GM23248 (cell line): ENCODE measurements at regions not wholly inside any gene's neighbourhood (a gene's known extent, or its start where the extent isn't known, plus 50 kb on each side); places are given as distances from the start of the nearest gene placed in this dataset.

Experiments
- EZH2 ChIP-seq: fragments of 200-600 bp; sonication (generic); IDR thresholded peaks from 2 replicates; pipeline ENCODE4 v1.6.1; 2018; ENCODE audit warnings: antibody characterized with exemption, mild to moderate bottlenecking; ENCODE audit not compliant: insufficient read depth, poor library complexity, severe bottlenecking
- EZH2phosphoT487 ChIP-seq: fragments of 200-600 bp; sonication (generic); IDR thresholded peaks from 2 replicates; pipeline ENCODE4 v1.6.1; 2018; ENCODE audit warnings: antibody characterized with exemption, moderate library complexity, mild to moderate bottlenecking, low read depth; ENCODE audit not compliant: insufficient read depth

DNA sequence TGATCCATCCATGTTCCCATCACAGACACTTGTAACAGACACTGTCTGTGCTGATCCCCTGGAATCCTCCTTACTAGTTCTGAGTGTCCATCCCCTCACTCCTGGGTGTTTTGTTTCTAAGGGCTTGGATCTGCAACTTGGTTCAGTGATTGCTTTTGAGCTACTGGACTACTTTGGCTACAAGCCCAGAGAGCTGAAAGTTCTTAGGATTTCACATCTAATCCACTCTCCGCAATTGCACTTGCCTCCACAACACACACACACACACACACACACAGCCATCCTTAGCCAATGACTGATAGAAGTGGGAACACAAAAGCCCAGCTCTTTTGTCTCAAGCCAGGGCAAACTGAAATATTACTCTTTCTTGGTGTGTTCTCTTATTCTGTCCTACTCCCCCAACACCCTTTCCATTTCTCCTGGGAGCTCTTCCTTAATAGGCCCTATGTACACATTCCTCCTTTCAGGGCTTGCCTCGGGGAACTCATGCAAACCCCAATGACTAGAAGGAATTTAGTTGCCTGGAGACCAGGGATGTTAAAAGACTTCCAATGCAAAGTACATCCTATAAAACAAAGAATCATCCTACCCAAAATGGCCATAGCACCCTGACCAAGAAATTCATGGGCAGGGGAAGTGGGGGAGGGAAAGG lies 206.1 kb upstream of the UBE2E2 start:
- TF ChIP-seq EZH2 (no peak), EZH2phosphoT487 (no peak)
